Lung (tissue), 11 donors: ENCODE measurements at regions not wholly inside any gene's neighbourhood (a gene's known extent, or its start where the extent isn't known, plus 50 kb on each side); places are given as distances from the start of the nearest gene placed in this dataset.

Experiments used
- ATAC-seq: fragments of 200-7000 bp; cut with Tn5 transposase; one replicate; pipeline ENCODE4 v1.9.1; 2020; ENCODE audit warnings: moderate number of reproducible peaks; ENCODE audit not compliant: insufficient read depth, low FRiP score
- DNase-seq, 3 donors: peaks; one replicate each; pipeline ENCODE4 v3.0.0-alpha.2; 2013 to 2017
- H3K27ac ChIP-seq, 2 donors: one replicate each; pipeline ENCODE4 v1.5.1; 2013; ENCODE audit warnings: mild to moderate bottlenecking in 2 of 2, moderate library complexity in 2 of 2, control low read depth in 1 of 2, inconsistent platforms in 1 of 2, low read depth in 1 of 2, low read length in 1 of 2
- H3K27me3 ChIP-seq, 3 donors: one replicate each; pipeline ENCODE4 v1.5.1; 2013; ENCODE audit warnings: low read length in 2 of 3; ENCODE audit not compliant: control insufficient read depth in 3 of 3, insufficient read depth in 3 of 3
- H3K36me3 ChIP-seq, 4 donors: one replicate each; pipeline ENCODE4 v1.5.1; 2013; ENCODE audit warnings: low read length in 4 of 4, mild to moderate bottlenecking in 1 of 4, moderate library complexity in 1 of 4; ENCODE audit not compliant: control insufficient read depth in 4 of 4, insufficient read depth in 4 of 4
- H3K4me1 ChIP-seq, 5 donors: one replicate each; pipeline ENCODE4 v1.5.1; 2013; ENCODE audit warnings: low read length in 5 of 5, mild to moderate bottlenecking in 2 of 5, moderate library complexity in 1 of 5; ENCODE audit not compliant: control insufficient read depth in 5 of 5, insufficient read depth in 5 of 5
- H3K4me3 ChIP-seq: one replicate; pipeline ENCODE4 v1.5.1; 2013; ENCODE audit warnings: mild to moderate bottlenecking, control low read depth, moderate library complexity
- H3K9ac ChIP-seq, 2 donors: one replicate each; pipeline ENCODE4 v1.5.1; 2013; ENCODE audit warnings: low read length in 2 of 2, control low read depth in 1 of 2; ENCODE audit not compliant: insufficient read depth in 1 of 2
- H3K9me3 ChIP-seq, 4 donors: one replicate each; pipeline ENCODE4 v1.5.1; 2013; ENCODE audit warnings: low read length in 3 of 4, mild to moderate bottlenecking in 1 of 4, moderate library complexity in 1 of 4; ENCODE audit not compliant: control insufficient read depth in 4 of 4, insufficient read depth in 3 of 4
- CTCF ChIP-seq: IDR thresholded peaks from 2 replicates; pipeline ENCODE4 v1.5.1; 2012; ENCODE audit warnings: mild to moderate bottlenecking; ENCODE audit errors: control extremely low read depth, extremely low read depth
- WGBS, 2 donors: extraction: QIAGEN DNeasy Blood & Tissue Kit; methylation state at CpG; one replicate each; pipeline ENCODE4 v1.1.7; 2013; 5-methylcytosine and 5-hydroxymethylcytosine counted together
- donor health status: control.
- donor health status: control.
- donor health status: Bipolar disorder and iron deficiency.
- donor health status: healthy.
- donor health status: DM: yes; HTN: yes; CAD: no.

GRCh38 chr2:105498281-105498846 is 99.5 kb upstream of the FHL2 start:
- WGBS, 2 donors = 90% methylated on average over 5 of the region's 5 CpGs

GRCh38 chr2:105497094-105497493 is 98.2 kb upstream of the FHL2 start:
- ATAC-seq (no peak), DNase-seq (no peak)
- Histone ChIP-seq H3K36me3 (no peaks in the 10 kb centered on the region), H3K4me1 (peaks cover 0 to 8% (median 0%) of the 10 kb centered on the region in 5 donors), H3K27me3 (peaks cover 0 to 2% (median 0%) of the 10 kb centered on the region in 3 donors), H3K4me3 (no peak overlapping the region), H3K9ac (no peak overlapping the region), H3K27ac (peak overlapping the region in 1 of 2 donors; percentile 87), H3K9me3 (peaks cover 0 to 3% (median 2%) of the 10 kb centered on the region in 4 donors)
- no peak for TF ChIP-seq CTCF
- 85 to 94% methylated on average over 4 of the region's 4 CpGs for WGBS, 2 donors

More at GRCh38 chr2:105498281-105498846, 99.5 kb upstream of the FHL2 start:
- TF ChIP-seq CTCF = no peak
- no peak for DNase-seq
- Histone ChIP-seq H3K27me3 (peaks cover 0 to 2% (median 0%) of the 10 kb centered on the region in 3 donors), H3K4me3 (no peak overlapping the region), H3K36me3 (no peaks in the 10 kb centered on the region), H3K4me1 (peaks cover 0 to 8% (median 0%) of the 10 kb centered on the region in 5 donors), H3K9me3 (peaks cover 0 to 2% (median 0%) of the 10 kb centered on the region in 4 donors), H3K27ac (peak overlapping the region in 1 of 2 donors; percentile 79), H3K9ac (no peak overlapping the region)
- no peak for ATAC-seq

- H3K9ac ChIP-seq = no peak overlapping the region
- H3K36me3 ChIP-seq = no peaks in the 10 kb centered on the region
- DNase-seq (no peak), ATAC-seq (no peak)
- H3K27me3 ChIP-seq = peaks cover 0 to 2% (median 0%) of the 10 kb centered on the region in 3 donors
- peaks cover 0 to 3% (median 2%) of the 10 kb centered on the region in 4 donors for H3K9me3 ChIP-seq
- H3K4me3 ChIP-seq = no peak overlapping the region
- peaks cover 0 to 8% (median 0%) of the 10 kb centered on the region in 5 donors for H3K4me1 ChIP-seq
- 65 to 87% methylated on average over 3 of the region's 3 CpGs for WGBS, 2 donors
- TF ChIP-seq CTCF = no peak
- H3K27ac ChIP-seq = peak overlapping the region in 1 of 2 donors; percentile 87
Measured at GRCh38 chr2:105496271-105496670, 97.4 kb upstream of the FHL2 start.
